ENCODE measurements at regions not wholly inside any gene's neighbourhood (a gene's known extent, or its start where the extent isn't known, plus 50 kb on each side); places are given as distances from the start of the nearest gene placed in this dataset.

- TF ChIP-seq GATA2 (IDR thresholded peaks at IDR 0.05; ENCODE audit: low read depth, low read length) = no peak
- no peak for TF ChIP-seq GATA3 (IDR thresholded peaks at IDR 0.05; ENCODE audit: low read depth, low read length)
Measured at GRCh38 chr20:50281831-50282591, 91.4 kb downstream of the CEBPB start.
